ENCODE measurements at regions not wholly inside any gene's neighbourhood (a gene's known extent, or its start where the extent isn't known, plus 50 kb on each side); places are given as distances from the start of the nearest gene placed in this dataset.

DNA sequence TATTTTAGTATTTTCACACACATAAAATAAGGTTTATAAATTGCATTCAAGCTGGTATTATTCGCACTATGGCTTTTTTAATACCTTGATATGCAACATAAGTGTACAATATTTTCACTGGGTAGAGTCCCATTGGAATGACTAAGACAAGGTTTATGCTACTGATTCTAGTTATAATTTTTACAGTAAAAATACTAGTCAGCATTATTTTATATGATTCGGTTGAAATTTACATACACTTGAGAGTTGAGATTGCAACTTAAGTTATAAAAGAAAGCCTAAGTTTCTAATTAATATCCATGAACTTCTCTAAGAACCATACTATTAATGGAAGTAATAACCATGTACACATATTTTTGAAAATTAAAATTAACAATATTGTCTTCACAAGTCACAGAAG is 723.9 kb upstream of the NR2F2 start:
- CTCF ChIA-PET = no interaction called here
- peak overlapping the region; percentile 21 for H3K27ac ChIP-seq (ENCODE audit: low read depth, low read length, poor library complexity, severe bottlenecking)

DNA sequence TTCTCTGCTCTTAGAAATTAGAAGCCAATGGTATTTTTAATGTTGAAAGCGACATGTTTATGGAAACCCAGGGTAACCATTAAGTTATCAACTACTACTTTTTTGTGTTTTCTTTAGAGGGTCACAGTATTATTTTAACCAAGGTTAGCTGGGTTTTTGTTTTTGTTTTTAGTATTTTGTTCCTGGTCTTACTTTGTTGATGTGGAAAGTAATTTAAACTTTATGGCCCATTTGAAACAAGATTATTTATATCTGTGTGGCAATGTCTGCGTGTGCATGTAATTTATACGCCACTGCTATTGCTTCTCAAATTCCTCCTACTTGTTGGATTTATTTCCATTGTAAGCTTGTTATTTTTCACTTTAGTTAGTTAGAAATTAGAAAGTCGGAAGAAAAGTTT is 722.1 kb upstream of the NR2F2 start:
- POLR2A ChIA-PET (ENCODE audit: low non-redundant PET) = no interaction called here
- intact Hi-C loops (cut with micrococcal nuclease; ENCODE audit: unreplicated experiment) = loop anchor here (10.0 kb wide), 1 partner anchor 716 kb away; no protein-coding TSS in a partner anchor
- CTCF ChIA-PET = interaction anchor here (0.7 kb wide), 1 partner anchor 73 kb away, joined by 4 read pairs; no protein-coding TSS in a partner anchor
- no peaks in the 10 kb centered on the region for H3K27me3 ChIP-seq (replicated peaks; ENCODE audit: insufficient read depth, low read depth, low read length, poor library complexity)
- no peak for DNase-seq (ENCODE audit: low spot score)
- no peaks in the 10 kb centered on the region for H3K9me3 ChIP-seq (ENCODE audit: low read depth, low read length, poor library complexity, severe bottlenecking)
- no peaks in the 10 kb centered on the region for H3K36me3 ChIP-seq (ENCODE audit: insufficient read depth, low read length, poor library complexity, severe bottlenecking)
- BruUV-seq (replicated peaks) = no TSS peak
- H3K4me1 ChIP-seq (ENCODE audit: insufficient read depth, low read length, poor library complexity, severe bottlenecking) = peaks cover 64% of the 10 kb centered on the region
- no peak overlapping the region for H3K4me3 ChIP-seq (ENCODE audit: low read depth, low read length, poor library complexity, severe bottlenecking)
- H3K27ac ChIP-seq (ENCODE audit: low read depth, low read length, poor library complexity, severe bottlenecking) = no peak overlapping the region
- TF ChIP-seq, protein P1, sequence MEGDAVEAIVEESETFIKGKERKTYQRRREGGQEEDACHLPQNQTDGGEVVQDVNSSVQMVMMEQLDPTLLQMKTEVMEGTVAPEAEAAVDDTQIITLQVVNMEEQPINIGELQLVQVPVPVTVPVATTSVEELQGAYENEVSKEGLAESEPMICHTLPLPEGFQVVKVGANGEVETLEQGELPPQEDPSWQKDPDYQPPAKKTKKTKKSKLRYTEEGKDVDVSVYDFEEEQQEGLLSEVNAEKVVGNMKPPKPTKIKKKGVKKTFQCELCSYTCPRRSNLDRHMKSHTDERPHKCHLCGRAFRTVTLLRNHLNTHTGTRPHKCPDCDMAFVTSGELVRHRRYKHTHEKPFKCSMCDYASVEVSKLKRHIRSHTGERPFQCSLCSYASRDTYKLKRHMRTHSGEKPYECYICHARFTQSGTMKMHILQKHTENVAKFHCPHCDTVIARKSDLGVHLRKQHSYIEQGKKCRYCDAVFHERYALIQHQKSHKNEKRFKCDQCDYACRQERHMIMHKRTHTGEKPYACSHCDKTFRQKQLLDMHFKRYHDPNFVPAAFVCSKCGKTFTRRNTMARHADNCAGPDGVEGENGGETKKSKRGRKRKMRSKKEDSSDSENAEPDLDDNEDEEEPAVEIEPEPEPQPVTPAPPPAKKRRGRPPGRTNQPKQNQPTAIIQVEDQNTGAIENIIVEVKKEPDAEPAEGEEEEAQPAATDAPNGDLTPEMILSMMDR (conservative IDR thresholded peaks at IDR 0.05; ENCODE audit: low read depth, low read length) = no peak
- no peak for TF ChIP-seq EZH2 (IDR thresholded peaks at IDR 0.05; ENCODE audit: borderline replicate concordance, low read depth, low read length, poor library complexity, severe bottlenecking)

More for the DNA sequence above, 723.9 kb upstream of the NR2F2 start:
- Histone ChIP-seq H3K9me3 (ENCODE audit: low read depth, low read length, poor library complexity, severe bottlenecking) (no peaks in the 10 kb centered on the region), H3K4me1 (ENCODE audit: insufficient read depth, low read length, poor library complexity, severe bottlenecking) (peaks cover 69% of the 10 kb centered on the region), H3K4me3 (ENCODE audit: low read depth, low read length, poor library complexity, severe bottlenecking) (no peak overlapping the region), H3K27me3 (replicated peaks; ENCODE audit: insufficient read depth, low read depth, low read length, poor library complexity) (no peaks in the 10 kb centered on the region), H3K36me3 (ENCODE audit: insufficient read depth, low read length, poor library complexity, severe bottlenecking) (no peaks in the 10 kb centered on the region)
- DNase-seq (ENCODE audit: low spot score) = no peak
- intact Hi-C loops (cut with micrococcal nuclease; ENCODE audit: unreplicated experiment) = loop anchor here (10.0 kb wide), 1 partner anchor 718 kb away; no protein-coding TSS in a partner anchor
- BruUV-seq (replicated peaks) = no TSS peak
- POLR2A ChIA-PET (ENCODE audit: low non-redundant PET) = no interaction called here
- no peak for TF ChIP-seq EZH2 (IDR thresholded peaks at IDR 0.05; ENCODE audit: borderline replicate concordance, low read depth, low read length, poor library complexity, severe bottlenecking)
- TF ChIP-seq, protein P1 (conservative IDR thresholded peaks at IDR 0.05; ENCODE audit: low read depth, low read length) = no peak

DNA sequence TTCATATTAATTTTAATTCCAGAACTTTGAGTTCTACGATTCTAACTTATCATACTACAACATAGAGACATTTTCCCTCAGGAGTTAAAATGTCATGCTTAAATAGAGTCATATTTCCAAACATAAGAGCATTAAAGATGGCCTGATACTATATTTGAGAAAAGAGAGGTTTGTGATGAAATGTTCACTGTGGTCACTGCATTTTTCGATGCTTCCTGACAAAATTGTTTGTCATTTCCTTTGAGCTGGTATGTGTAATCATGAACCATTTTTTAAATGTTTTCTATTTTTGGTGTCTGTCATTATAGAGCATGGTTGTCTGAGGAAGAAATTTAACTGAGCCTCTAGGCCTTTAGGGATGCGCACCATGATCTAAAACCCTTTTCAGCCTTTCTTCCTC is 721.4 kb upstream of the NR2F2 start:
- BruUV-seq (replicated peaks) = no TSS peak
- TF ChIP-seq EZH2 (IDR thresholded peaks at IDR 0.05; ENCODE audit: borderline replicate concordance, low read depth, low read length, poor library complexity, severe bottlenecking) = no peak
- ChIA-PET CTCF (no interaction called here), POLR2A (ENCODE audit: low non-redundant PET) (no interaction called here)
- Histone ChIP-seq H3K36me3 (ENCODE audit: insufficient read depth, low read length, poor library complexity, severe bottlenecking) (no peaks in the 10 kb centered on the region), H3K27me3 (replicated peaks; ENCODE audit: insufficient read depth, low read depth, low read length, poor library complexity) (no peaks in the 10 kb centered on the region), H3K27ac (ENCODE audit: low read depth, low read length, poor library complexity, severe bottlenecking) (no peak overlapping the region), H3K4me1 (ENCODE audit: insufficient read depth, low read length, poor library complexity, severe bottlenecking) (peaks cover 57% of the 10 kb centered on the region), H3K4me3 (ENCODE audit: low read depth, low read length, poor library complexity, severe bottlenecking) (no peak overlapping the region), H3K9me3 (ENCODE audit: low read depth, low read length, poor library complexity, severe bottlenecking) (no peaks in the 10 kb centered on the region)
- intact Hi-C loops (cut with micrococcal nuclease; ENCODE audit: unreplicated experiment) = loop anchor here (10.0 kb wide), 1 partner anchor 716 kb away; no protein-coding TSS in a partner anchor
- DNase-seq (ENCODE audit: low spot score) = no peak

DNA sequence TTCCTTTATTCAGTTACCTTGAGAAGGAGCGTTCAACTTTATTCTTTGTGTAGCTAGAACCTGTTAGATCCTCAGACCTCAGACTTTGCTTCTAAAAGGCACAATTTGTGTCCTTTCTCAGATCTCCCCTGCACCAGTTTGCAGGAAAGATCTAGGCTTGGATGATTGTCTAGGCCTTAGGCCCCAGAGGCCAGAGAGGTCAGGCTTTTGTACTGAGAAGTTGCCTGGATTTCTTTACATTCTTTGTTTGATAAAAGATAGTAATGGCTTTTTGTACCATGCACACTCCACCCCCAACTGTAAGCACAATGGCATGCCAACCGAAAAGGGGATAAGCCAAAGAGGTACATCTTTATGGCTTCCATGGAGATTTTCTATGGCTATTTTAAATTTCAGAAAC is 719.6 kb upstream of the NR2F2 start:
- peak overlapping the region; percentile 7 for H3K27ac ChIP-seq (ENCODE audit: low read depth, low read length, poor library complexity, severe bottlenecking)
- DNase-seq (ENCODE audit: low spot score) = no peak
- no peaks in the 10 kb centered on the region for H3K27me3 ChIP-seq (replicated peaks; ENCODE audit: insufficient read depth, low read depth, low read length, poor library complexity)
- CTCF ChIA-PET = no interaction called here
- H3K9me3 ChIP-seq (ENCODE audit: low read depth, low read length, poor library complexity, severe bottlenecking) = no peaks in the 10 kb centered on the region
- H3K4me3 ChIP-seq (ENCODE audit: low read depth, low read length, poor library complexity, severe bottlenecking) = no peak overlapping the region
- H3K4me1 ChIP-seq (ENCODE audit: insufficient read depth, low read length, poor library complexity, severe bottlenecking) = peaks cover 38% of the 10 kb centered on the region
- POLR2A ChIA-PET (ENCODE audit: low non-redundant PET) = no interaction called here
- TF ChIP-seq, protein P1 (conservative IDR thresholded peaks at IDR 0.05; ENCODE audit: low read depth, low read length) = no peak
- no peak for TF ChIP-seq EZH2 (IDR thresholded peaks at IDR 0.05; ENCODE audit: borderline replicate concordance, low read depth, low read length, poor library complexity, severe bottlenecking)
- intact Hi-C loops (cut with micrococcal nuclease; ENCODE audit: unreplicated experiment) = no loop called here
- no peaks in the 10 kb centered on the region for H3K36me3 ChIP-seq (ENCODE audit: insufficient read depth, low read length, poor library complexity, severe bottlenecking)
- no TSS peak for BruUV-seq (replicated peaks)
